ENCODE measurements at regions not wholly inside any gene's neighbourhood (a gene's known extent, or its start where the extent isn't known, plus 50 kb on each side); places are given as distances from the start of the nearest gene placed in this dataset.
A peak's percentile ranks its signal among the peaks of the same experiment; 100 is the strongest.

DNA sequence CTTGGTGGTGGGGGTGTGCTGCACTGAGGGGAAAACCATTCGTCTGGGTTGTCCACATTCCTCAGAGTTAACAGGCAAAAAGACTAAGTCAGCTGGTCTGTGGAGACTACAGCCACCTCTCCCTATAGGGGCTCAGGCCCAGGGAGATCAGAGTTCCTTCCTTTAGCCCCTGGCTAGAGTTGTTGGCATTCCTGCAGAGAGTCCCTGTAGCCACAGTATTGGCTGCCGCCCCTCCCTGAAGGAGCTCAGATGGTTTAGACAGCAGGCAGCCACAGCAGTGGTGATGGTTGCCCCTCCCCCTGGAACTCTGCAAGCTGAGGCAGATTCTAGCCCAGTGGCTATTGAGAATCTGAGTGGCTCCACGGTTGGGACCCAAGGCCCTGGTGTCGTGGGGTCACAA is 1072.5 kb upstream of the ATXN7L3B start:
- Mint-ChIP-seq H3K4me3 (ENCODE audit: low read depth) (no peak overlapping the region), H3K27me3 (no peaks in the 10 kb centered on the region), H3K36me3 (ENCODE audit: insufficient read depth) (no peaks in the 10 kb centered on the region), H3K27ac (no peak overlapping the region), H3K4me1 (ENCODE audit: low read depth) (no peaks in the 10 kb centered on the region), H3K9me3 (ENCODE audit: low read depth) (peaks cover 10% of the 10 kb centered on the region)
- TF ChIP-seq, protein P1, sequence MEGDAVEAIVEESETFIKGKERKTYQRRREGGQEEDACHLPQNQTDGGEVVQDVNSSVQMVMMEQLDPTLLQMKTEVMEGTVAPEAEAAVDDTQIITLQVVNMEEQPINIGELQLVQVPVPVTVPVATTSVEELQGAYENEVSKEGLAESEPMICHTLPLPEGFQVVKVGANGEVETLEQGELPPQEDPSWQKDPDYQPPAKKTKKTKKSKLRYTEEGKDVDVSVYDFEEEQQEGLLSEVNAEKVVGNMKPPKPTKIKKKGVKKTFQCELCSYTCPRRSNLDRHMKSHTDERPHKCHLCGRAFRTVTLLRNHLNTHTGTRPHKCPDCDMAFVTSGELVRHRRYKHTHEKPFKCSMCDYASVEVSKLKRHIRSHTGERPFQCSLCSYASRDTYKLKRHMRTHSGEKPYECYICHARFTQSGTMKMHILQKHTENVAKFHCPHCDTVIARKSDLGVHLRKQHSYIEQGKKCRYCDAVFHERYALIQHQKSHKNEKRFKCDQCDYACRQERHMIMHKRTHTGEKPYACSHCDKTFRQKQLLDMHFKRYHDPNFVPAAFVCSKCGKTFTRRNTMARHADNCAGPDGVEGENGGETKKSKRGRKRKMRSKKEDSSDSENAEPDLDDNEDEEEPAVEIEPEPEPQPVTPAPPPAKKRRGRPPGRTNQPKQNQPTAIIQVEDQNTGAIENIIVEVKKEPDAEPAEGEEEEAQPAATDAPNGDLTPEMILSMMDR (IDR thresholded peaks at IDR 0.05; ENCODE audit: unreplicated experiment) = no peak
- no peak for DNase-seq (ENCODE audit: low spot score, unreplicated experiment)

DNA sequence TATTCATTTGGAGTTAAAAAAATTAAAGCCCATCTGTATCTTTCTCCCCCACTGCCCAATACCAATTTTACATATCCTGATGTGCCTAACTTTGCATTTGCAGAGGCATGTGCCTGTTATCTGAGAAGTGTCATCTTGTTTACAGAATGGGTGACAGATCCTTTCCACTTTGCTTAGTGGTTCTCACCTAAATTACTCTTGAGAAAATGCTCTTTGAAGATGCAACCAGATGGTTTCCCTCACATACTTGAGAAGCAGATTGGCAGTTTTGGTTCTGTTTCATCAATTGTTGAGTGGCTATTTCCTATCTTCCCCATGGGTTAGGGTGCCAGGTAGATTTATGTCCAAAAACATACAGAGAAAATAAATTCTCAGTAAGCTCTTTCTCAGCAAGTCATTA is 1051.4 kb upstream of the ATXN7L3B start:
- no peak for DNase-seq (ENCODE audit: low spot score, unreplicated experiment)
- Mint-ChIP-seq H3K36me3 (ENCODE audit: insufficient read depth) (no peaks in the 10 kb centered on the region), H3K4me1 (ENCODE audit: low read depth) (peaks cover 2% of the 10 kb centered on the region)

DNA sequence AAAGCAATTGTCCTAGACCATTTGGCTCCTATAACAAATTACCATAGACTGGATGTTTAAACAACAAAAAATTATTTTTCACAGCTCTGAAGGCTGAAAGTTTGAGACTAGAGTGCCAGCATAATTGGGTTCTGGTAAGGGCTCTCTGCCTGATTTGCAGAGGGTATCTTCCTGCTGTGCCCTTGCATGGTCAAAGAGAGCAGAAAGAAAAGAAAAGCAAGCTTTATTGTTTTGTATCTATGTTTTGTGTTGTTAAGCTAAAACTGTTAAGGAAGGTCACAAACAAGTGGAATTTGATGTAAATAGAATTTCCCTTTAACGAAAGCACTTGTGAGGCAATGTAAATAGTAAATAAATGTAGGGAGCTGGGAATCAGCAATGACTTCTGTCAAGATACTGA is 1031.0 kb upstream of the ATXN7L3B start:
- TF ChIP-seq, protein P1 (IDR thresholded peaks at IDR 0.05; ENCODE audit: unreplicated experiment) = no peak
- Mint-ChIP-seq H3K9me3 (ENCODE audit: low read depth) (peaks cover 16% of the 10 kb centered on the region), H3K27me3 (no peaks in the 10 kb centered on the region), H3K4me1 (ENCODE audit: low read depth) (no peaks in the 10 kb centered on the region), H3K27ac (no peak overlapping the region), H3K36me3 (ENCODE audit: insufficient read depth) (no peaks in the 10 kb centered on the region), H3K4me3 (ENCODE audit: low read depth) (no peak overlapping the region)
- no peak for DNase-seq (ENCODE audit: low spot score, unreplicated experiment)

More for the DNA sequence above, 1051.4 kb upstream of the ATXN7L3B start:
- Mint-ChIP-seq H3K9me3 (ENCODE audit: low read depth) (peaks cover 9% of the 10 kb centered on the region), H3K4me3 (ENCODE audit: low read depth) (no peak overlapping the region), H3K27me3 (no peaks in the 10 kb centered on the region), H3K27ac (no peak overlapping the region)
- TF ChIP-seq, protein P1 (IDR thresholded peaks at IDR 0.05; ENCODE audit: unreplicated experiment) = no peak

DNA sequence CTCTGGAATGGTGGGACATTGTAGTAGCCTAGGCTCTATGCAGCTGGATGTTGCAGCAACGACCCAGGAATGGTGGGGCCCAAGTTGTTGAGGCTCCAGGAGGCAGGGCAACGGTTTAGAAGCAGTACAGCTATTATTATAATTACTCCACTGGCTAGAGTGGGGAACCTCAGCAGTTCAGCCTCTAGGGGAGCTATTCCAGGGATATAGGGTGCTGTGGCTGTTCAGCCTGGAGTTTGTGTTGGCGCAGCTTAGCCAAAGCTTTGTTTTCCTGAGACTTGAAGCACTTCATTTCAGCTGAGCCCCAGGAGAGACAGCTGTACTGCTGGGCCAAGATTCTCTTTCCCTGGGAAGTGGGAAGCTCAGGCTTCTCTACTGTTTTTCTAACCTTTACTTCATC is 1023.0 kb upstream of the ATXN7L3B start:
- Mint-ChIP-seq H3K4me1 (ENCODE audit: low read depth) (no peaks in the 10 kb centered on the region), H3K9me3 (ENCODE audit: low read depth) (peaks cover 6% of the 10 kb centered on the region), H3K36me3 (ENCODE audit: insufficient read depth) (no peaks in the 10 kb centered on the region), H3K27me3 (no peaks in the 10 kb centered on the region), H3K27ac (no peak overlapping the region), H3K4me3 (ENCODE audit: low read depth) (no peak overlapping the region)
- TF ChIP-seq, protein P1 (IDR thresholded peaks at IDR 0.05; ENCODE audit: unreplicated experiment) = peak; percentile 24
- DNase-seq (ENCODE audit: low spot score, unreplicated experiment) = no peak

DNA sequence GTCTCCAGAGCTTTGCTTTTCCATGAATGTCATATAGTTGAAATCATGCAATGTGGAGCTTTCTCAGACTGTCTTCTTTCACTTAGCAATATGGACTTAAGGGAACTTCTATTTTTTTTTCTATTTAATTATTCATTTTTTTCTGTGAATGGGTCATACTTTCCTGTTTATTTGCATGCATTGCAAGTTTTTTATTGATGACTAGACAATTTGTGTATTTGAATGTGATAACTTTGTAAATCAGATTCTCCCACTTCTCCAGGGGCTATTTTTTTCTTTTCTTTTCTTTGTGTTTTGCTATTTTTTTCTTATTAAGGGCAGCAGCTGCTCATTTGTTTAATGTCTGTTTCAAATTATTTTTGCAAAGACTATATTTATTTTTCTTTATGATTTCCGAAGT is 1019.8 kb upstream of the ATXN7L3B start:
- no peaks in the 10 kb centered on the region for H3K27me3 Mint-ChIP-seq
- H3K9me3 Mint-ChIP-seq (ENCODE audit: low read depth) = peaks cover 16% of the 10 kb centered on the region
- H3K4me3 Mint-ChIP-seq (ENCODE audit: low read depth) = no peak overlapping the region
- no peaks in the 10 kb centered on the region for H3K4me1 Mint-ChIP-seq (ENCODE audit: low read depth)
- TF ChIP-seq, protein P1 (IDR thresholded peaks at IDR 0.05; ENCODE audit: unreplicated experiment) = no peak
- no peaks in the 10 kb centered on the region for H3K36me3 Mint-ChIP-seq (ENCODE audit: insufficient read depth)
- no peak overlapping the region for H3K27ac Mint-ChIP-seq
- DNase-seq (ENCODE audit: low spot score, unreplicated experiment) = no peak

Measured in progenitor cell of endocrine pancreas (in vitro differentiated cells).